Dendritic cell treated with granulocyte-macrophage colony-stimulating factor and Interleukin-4, amounts not matched to agents 40 ng/mL and 50 ng/mL, for 4 days (primary cell): ENCODE measurements at regions not wholly inside any gene's neighbourhood (a gene's known extent, or its start where the extent isn't known, plus 50 kb on each side); places are given as distances from the start of the nearest gene placed in this dataset.
"Not testable (repeated sequence)": the region's sequence is repeated elsewhere in the genome, so short reads cannot be mapped to it uniquely, and the experiment has no call there.

Experiments used
- H3K27ac Mint-ChIP-seq: one replicate; pipeline ENCODE4 v1.8.0; 2022; ENCODE audit warnings: mild to moderate bottlenecking, mixed read lengths
- H3K27me3 Mint-ChIP-seq: one replicate; pipeline ENCODE4 v1.8.0; 2022; ENCODE audit warnings: mild to moderate bottlenecking, mixed read lengths
- H3K36me3 Mint-ChIP-seq: one replicate; pipeline ENCODE4 v1.8.0; 2022; ENCODE audit warnings: low read depth, mixed read lengths
- H3K4me1 Mint-ChIP-seq: one replicate; pipeline ENCODE4 v1.8.0; 2022; ENCODE audit warnings: low read depth, mixed read lengths
- H3K4me3 Mint-ChIP-seq: one replicate; pipeline ENCODE4 v1.8.0; 2022; ENCODE audit warnings: mild to moderate bottlenecking, moderate library complexity, mixed read lengths
- H3K9me3 Mint-ChIP-seq: one replicate; pipeline ENCODE4 v1.8.0; 2022; ENCODE audit warnings: mixed read lengths
- intact Hi-C: fragments of 100-400 bp; cut with micrococcal nuclease; formaldehyde crosslinking; loops from one replicate; pipeline ENCODE4 v1.15.0; 2022

DNA sequence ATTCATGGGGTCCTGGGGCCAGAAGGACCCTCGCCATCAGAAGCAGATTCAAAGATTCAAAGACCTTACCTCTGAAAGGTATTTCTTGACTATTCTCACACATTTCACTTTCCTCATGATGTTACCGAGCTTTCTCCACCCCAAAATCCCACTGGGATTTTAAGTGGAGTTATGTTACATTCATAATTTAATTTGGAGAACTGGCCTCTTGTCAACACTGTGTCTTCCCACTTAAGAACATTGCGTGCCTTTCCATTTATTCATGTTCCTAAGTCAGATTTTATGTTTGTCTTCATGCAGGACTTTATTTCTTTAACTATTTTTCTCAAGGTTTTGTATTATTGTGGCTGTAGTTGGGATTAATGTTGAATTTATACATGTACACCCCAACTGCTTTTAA is 123.5 kb upstream of the BMPER start:
- intact Hi-C loops, result no loop called here
- Mint-ChIP-seq H3K4me3 (no peak overlapping the region), H3K27ac (no peak overlapping the region), H3K4me1 (no peaks in the 10 kb centered on the region), H3K9me3 (peaks cover 13% of the 10 kb centered on the region), H3K27me3 (no peaks in the 10 kb centered on the region), H3K36me3 (no peaks in the 10 kb centered on the region)

GRCh38 chr7:33784000-33784399 is 121.3 kb upstream of the BMPER start:
- Mint-ChIP-seq H3K4me3 (no peak overlapping the region), H3K9me3 (peaks cover 13% of the 10 kb centered on the region), H3K27ac (no peak overlapping the region)

GRCh38 chr7:33788531-33788930 is 116.8 kb upstream of the BMPER start:
- H3K4me1 Mint-ChIP-seq, result no peaks in the 10 kb centered on the region

More at GRCh38 chr7:33784000-33784399, 121.3 kb upstream of the BMPER start:
- intact Hi-C loops, result no loop called here
- Mint-ChIP-seq H3K27me3 (no peaks in the 10 kb centered on the region), H3K36me3 (no peaks in the 10 kb centered on the region), H3K4me1 (no peaks in the 10 kb centered on the region)

GRCh38 chr7:33789871-33790630 is 115.3 kb upstream of the BMPER start:
- H3K27ac Mint-ChIP-seq, result no peak overlapping the region
- peaks cover 12% of the 10 kb centered on the region for H3K9me3 Mint-ChIP-seq
- intact Hi-C loops, result no loop called here
- H3K4me1 Mint-ChIP-seq, result no peaks in the 10 kb centered on the region
- no peaks in the 10 kb centered on the region for H3K27me3 Mint-ChIP-seq
- no peak overlapping the region for H3K4me3 Mint-ChIP-seq
- H3K36me3 Mint-ChIP-seq, result no peaks in the 10 kb centered on the region

More at GRCh38 chr7:33788531-33788930, 116.8 kb upstream of the BMPER start:
- Mint-ChIP-seq H3K9me3 (peaks cover 12% of the 10 kb centered on the region), H3K27ac (no peak overlapping the region), H3K27me3 (no peaks in the 10 kb centered on the region), H3K36me3 (no peaks in the 10 kb centered on the region), H3K4me3 (no peak overlapping the region)
- intact Hi-C loops, result no loop called here

- Mint-ChIP-seq H3K27ac (no peak overlapping the region), H3K4me3 (no peak overlapping the region)
Measured at GRCh38 chr7:33790746-33791145, 114.6 kb upstream of the BMPER start.

DNA sequence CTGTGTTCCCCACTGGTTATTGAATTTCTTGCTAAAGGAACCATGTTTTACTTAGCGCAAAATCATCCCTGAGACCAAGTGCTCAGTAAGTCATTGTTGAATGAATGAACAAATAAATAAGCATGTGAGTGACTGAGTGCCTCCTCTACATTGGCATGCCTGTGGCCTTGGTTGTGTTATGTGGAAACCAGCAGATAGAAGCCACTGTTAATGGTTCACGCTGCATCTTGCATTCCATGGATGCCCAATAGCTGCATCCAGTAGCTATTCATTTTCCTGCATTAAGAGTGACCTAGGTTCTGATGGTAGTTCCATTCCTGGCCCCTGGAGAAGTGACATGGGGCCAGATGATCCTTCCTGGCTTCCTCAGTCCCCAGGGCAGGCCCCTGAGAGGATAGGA is 113.3 kb upstream of the BMPER start:
- peaks cover 9% of the 10 kb centered on the region for H3K9me3 Mint-ChIP-seq
- no peaks in the 10 kb centered on the region for H3K36me3 Mint-ChIP-seq
- no peak overlapping the region for H3K4me3 Mint-ChIP-seq
- intact Hi-C loops, result no loop called here
- no peak overlapping the region for H3K27ac Mint-ChIP-seq
- H3K4me1 Mint-ChIP-seq, result no peaks in the 10 kb centered on the region
- H3K27me3 Mint-ChIP-seq, result no peaks in the 10 kb centered on the region

More at GRCh38 chr7:33790746-33791145, 114.6 kb upstream of the BMPER start:
- Mint-ChIP-seq H3K9me3 (peaks cover 12% of the 10 kb centered on the region), H3K4me1 (no peaks in the 10 kb centered on the region), H3K27me3 (no peaks in the 10 kb centered on the region), H3K36me3 (no peaks in the 10 kb centered on the region)
- intact Hi-C loops, result no loop called here

GRCh38 chr7:33792547-33793105 is 112.7 kb upstream of the BMPER start:
- Mint-ChIP-seq H3K36me3 (no peaks in the 10 kb centered on the region), H3K27ac (no peak overlapping the region), H3K27me3 (no peaks in the 10 kb centered on the region)

DNA sequence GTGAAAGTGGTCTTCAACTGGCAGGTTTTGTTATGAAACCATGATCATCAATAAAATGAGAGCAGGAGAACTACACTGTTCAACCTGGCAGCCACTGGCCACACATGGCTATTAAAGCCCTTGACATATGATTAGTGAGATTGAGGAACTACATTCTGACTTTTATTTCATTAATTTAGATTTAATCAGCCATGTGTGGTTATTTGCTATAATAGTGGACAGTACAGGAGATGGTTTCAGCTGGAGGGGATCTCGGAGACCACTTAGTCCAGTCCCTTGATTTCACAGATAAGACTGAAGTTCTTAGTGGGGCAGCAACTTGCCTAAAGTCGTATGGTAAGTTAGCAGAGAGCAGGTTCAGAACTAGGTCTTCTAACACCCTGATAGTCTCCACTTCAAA is 111.7 kb upstream of the BMPER start:
- H3K9me3 Mint-ChIP-seq, result peaks cover 13% of the 10 kb centered on the region
- H3K4me3 Mint-ChIP-seq, result no peak overlapping the region
- H3K27ac Mint-ChIP-seq, result no peak overlapping the region
- no peaks in the 10 kb centered on the region for H3K4me1 Mint-ChIP-seq
- no peaks in the 10 kb centered on the region for H3K36me3 Mint-ChIP-seq
- H3K27me3 Mint-ChIP-seq, result no peaks in the 10 kb centered on the region
- intact Hi-C loops, result no loop called here

More at GRCh38 chr7:33792547-33793105, 112.7 kb upstream of the BMPER start:
- H3K9me3 Mint-ChIP-seq, result peaks cover 13% of the 10 kb centered on the region
- H3K4me3 Mint-ChIP-seq, result no peak overlapping the region
- H3K4me1 Mint-ChIP-seq, result no peaks in the 10 kb centered on the region
- intact Hi-C loops, result no loop called here

- no peaks in the 10 kb centered on the region for H3K27me3 Mint-ChIP-seq
- H3K9me3 Mint-ChIP-seq, result peaks cover 21% of the 10 kb centered on the region
- H3K4me1 Mint-ChIP-seq, result no peaks in the 10 kb centered on the region
- H3K4me3 Mint-ChIP-seq, result no peak overlapping the region
- no peaks in the 10 kb centered on the region for H3K36me3 Mint-ChIP-seq
- no peak overlapping the region for H3K27ac Mint-ChIP-seq
- intact Hi-C loops, result no loop called here
Measured at GRCh38 chr7:33794419-33794818, 110.9 kb upstream of the BMPER start.

GRCh38 chr7:33794959-33795358 is 110.4 kb upstream of the BMPER start:
- Mint-ChIP-seq H3K9me3 (peaks cover 23% of the 10 kb centered on the region), H3K27me3 (no peaks in the 10 kb centered on the region), H3K36me3 (no peaks in the 10 kb centered on the region), H3K4me1 (no peaks in the 10 kb centered on the region), H3K27ac (no peak overlapping the region), H3K4me3 (no peak overlapping the region)
- intact Hi-C loops, result no loop called here

GRCh38 chr7:33796538-33796937 is 108.8 kb upstream of the BMPER start:
- Mint-ChIP-seq H3K4me3 (no peak overlapping the region), H3K4me1 (no peaks in the 10 kb centered on the region), H3K27me3 (no peaks in the 10 kb centered on the region), H3K9me3 (peaks cover 17% of the 10 kb centered on the region), H3K36me3 (no peaks in the 10 kb centered on the region), H3K27ac (no peak overlapping the region)
- intact Hi-C loops, result no loop called here

- H3K4me1 Mint-ChIP-seq, H3K4me3 Mint-ChIP-seq, H3K27ac Mint-ChIP-seq, intact Hi-C loops, H3K27me3 Mint-ChIP-seq, H3K36me3 Mint-ChIP-seq: not testable (repeated sequence)
- H3K9me3 Mint-ChIP-seq, result peaks cover 17% of the 10 kb centered on the region
Measured at GRCh38 chr7:33797512-33797911, 107.8 kb upstream of the BMPER start.

GRCh38 chr7:33798686-33799325 is 106.5 kb upstream of the BMPER start:
- Mint-ChIP-seq H3K4me1 (no peaks in the 10 kb centered on the region), H3K36me3 (no peaks in the 10 kb centered on the region), H3K27me3 (no peaks in the 10 kb centered on the region), H3K27ac (no peak overlapping the region), H3K4me3 (no peak overlapping the region), H3K9me3 (peaks cover 17% of the 10 kb centered on the region)
- intact Hi-C loops, result no loop called here

- intact Hi-C loops, result no loop called here
- Mint-ChIP-seq H3K27ac (no peak overlapping the region), H3K27me3 (no peaks in the 10 kb centered on the region), H3K4me3 (no peak overlapping the region), H3K36me3 (no peaks in the 10 kb centered on the region), H3K4me1 (no peaks in the 10 kb centered on the region), H3K9me3 (peaks cover 17% of the 10 kb centered on the region)
Measured at GRCh38 chr7:33799766-33800165, 105.6 kb upstream of the BMPER start.
